Panc1 (cell line): ENCODE measurements at regions not wholly inside any gene's neighbourhood (a gene's known extent, or its start where the extent isn't known, plus 50 kb on each side); places are given as distances from the start of the nearest gene placed in this dataset.

Source experiments
- ATAC-seq: fragments of 200-7000 bp; cut with Tn5 transposase; 2 replicates; pipeline ENCODE4 v1.9.1; 2020; ENCODE audit warnings: mild to moderate bottlenecking, moderate library complexity
- BruUV-seq: library from RNA; stranded (reverse); fragments of 400-500 nt; replicated peaks from 2 replicates; lab custom pipeline; 2021; lab: Mats Ljungman, UMichigan
- CTCF ChIA-PET: fragments of 300-600 bp; sonication (Branson Sonifier 250); formaldehyde crosslinking; loops from one replicate; lab custom pipeline; 2022; ENCODE audit warnings: antibody characterized with exemption; lab: Charles Lee
- POLR2A ChIA-PET: fragments of 300-600 bp; sonication (Branson Sonifier 250); formaldehyde crosslinking; loops from one replicate; lab custom pipeline; 2022; ENCODE audit warnings: antibody characterized with exemption; lab: Charles Lee
- DNase-seq: peaks from one replicate; pipeline ENCODE4 v3.0.0-alpha.2; 2010; ENCODE audit warnings: low read depth, low spot score
- H3K27ac ChIP-seq: 2 replicates; pipeline ENCODE4 v1.5.1; 2011; ENCODE audit warnings: mild to moderate bottlenecking, low read length, inconsistent platforms
- H3K27me3 ChIP-seq: fragments of 200-500 bp; sonication (Bioruptor generic); 2 replicates; pipeline ENCODE4 v1.6.0; 2014; ENCODE audit warnings: low read length, inconsistent platforms; ENCODE audit not compliant: control insufficient read depth, insufficient read depth
- H3K36me3 ChIP-seq: fragments of 200-500 bp; sonication (Bioruptor generic); 2 replicates; pipeline ENCODE4 v1.5.1; 2014; ENCODE audit warnings: inconsistent platforms, mild to moderate bottlenecking, low read length, moderate library complexity; ENCODE audit not compliant: control insufficient read depth, insufficient read depth
- H3K4me1 ChIP-seq: 2 replicates; pipeline ENCODE4 v1.5.1; 2011; ENCODE audit warnings: inconsistent platforms, mild to moderate bottlenecking, low read length, moderate library complexity; ENCODE audit not compliant: control insufficient read depth, insufficient read depth
- H3K4me3 ChIP-seq, 2 experiments: 2 replicates each; pipeline ENCODE4 v1.5.1; 2011 to 2012; ENCODE audit warnings: low read depth in 2 of 2, low read length in 2 of 2, mild to moderate bottlenecking in 2 of 2, inconsistent platforms in 1 of 2, moderate library complexity in 1 of 2
- H3K9me3 ChIP-seq: fragments of 200-500 bp; sonication (Bioruptor generic); 2 replicates; pipeline ENCODE4 v1.5.1; 2014; ENCODE audit warnings: low read depth, mild to moderate bottlenecking, inconsistent platforms, low read length, moderate library complexity; ENCODE audit not compliant: control insufficient read depth, insufficient read depth
- POLR2AphosphoS5 ChIP-seq: IDR thresholded peaks from 2 replicates; pipeline ENCODE4 v1.6.1; 2012; ENCODE audit warnings: mild to moderate bottlenecking, low read depth, low read length, moderate library complexity
- SIN3A ChIP-seq: IDR thresholded peaks from 2 replicates; pipeline ENCODE4 v1.6.1; 2012; ENCODE audit warnings: low read depth, mild to moderate bottlenecking, low read length, moderate library complexity, borderline replicate concordance; ENCODE audit not compliant: insufficient read depth
- TCF7L2 ChIP-seq: IDR thresholded peaks from 2 replicates; pipeline ENCODE4 v1.6.1; 2011; ENCODE audit warnings: mild to moderate bottlenecking, low read depth, low read length, inconsistent platforms
- in situ Hi-C: cut with HindIII; loops from 2 replicates; pipeline ENCODE4 v1.10.0; 2016; ENCODE audit warnings: low sequenced_read_pairs, low pct_unique_long_range_greater_than_20kb
- intact Hi-C: fragments of 100-400 bp; cut with micrococcal nuclease; formaldehyde crosslinking; loops from one replicate; pipeline ENCODE4 v1.10.0; 2022; ENCODE audit not compliant: unreplicated experiment
- TF ChIP-seq, protein P1 (sequence below): fragments of 450-650 bp; IDR thresholded peaks from 2 replicates; pipeline ENCODE4 v1.5.1; 2017; ENCODE audit warnings: mild to moderate bottlenecking
- TF ChIP-seq, protein P2 (sequence below), 2 experiments: IDR thresholded peaks; 2 replicates each; pipeline ENCODE4 v1.6.1; 2011 to 2012; ENCODE audit warnings: low read depth in 2 of 2, control low read depth in 1 of 2, low read length in 1 of 2, mild to moderate bottlenecking in 1 of 2, moderate library complexity in 1 of 2; ENCODE audit not compliant: insufficient read depth in 1 of 2

DNA sequence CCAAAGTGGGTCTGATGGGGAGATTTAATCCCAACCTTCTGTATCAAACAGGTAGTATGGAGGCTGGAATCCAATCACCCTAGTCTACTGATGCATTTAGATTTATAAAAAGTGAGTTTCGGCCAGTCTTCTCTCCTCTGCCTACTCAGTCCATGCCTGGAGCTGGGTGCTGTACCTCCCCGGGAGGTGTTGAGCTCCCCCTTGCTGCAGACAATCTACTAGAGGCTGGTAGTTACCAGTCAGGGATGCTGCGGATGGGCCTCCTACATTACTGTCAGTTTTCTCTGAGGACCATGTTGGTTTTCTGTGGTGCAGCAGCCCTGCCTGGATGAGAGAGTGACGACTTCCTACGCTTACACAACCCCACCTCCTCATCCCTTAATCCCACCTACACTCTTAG is 118.6 kb upstream of the CELF4 start:
- in situ Hi-C loops = no loop called here
- no peak for DNase-seq
- POLR2A ChIA-PET = no interaction called here

DNA sequence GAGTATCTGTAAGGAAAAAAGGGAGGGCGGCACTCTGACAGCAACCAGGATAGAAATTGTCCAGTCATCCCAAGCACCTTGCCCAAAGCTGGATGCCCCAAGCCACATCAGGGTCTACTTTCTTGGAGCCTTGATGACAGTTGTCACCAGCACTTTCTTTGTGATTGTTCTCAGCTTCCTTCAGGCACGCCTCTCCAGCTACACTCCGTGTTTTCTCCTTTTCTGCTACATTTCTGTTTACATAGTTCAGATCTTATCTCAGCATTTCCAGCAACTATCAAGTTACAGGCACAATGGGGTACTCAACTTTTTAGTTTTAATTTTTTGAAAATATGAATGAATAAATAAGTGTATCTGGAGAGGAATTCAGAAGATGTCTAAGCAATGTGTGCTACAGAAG is 115.3 kb upstream of the CELF4 start:
- ATAC-seq = no peak
- H3K36me3 ChIP-seq = no peaks in the 10 kb centered on the region
- POLR2A ChIA-PET = no interaction called here
- CTCF ChIA-PET = no interaction called here
- H3K27me3 ChIP-seq = no peaks in the 10 kb centered on the region
- no peak overlapping the region for H3K4me3 ChIP-seq
- no peaks in the 10 kb centered on the region for H3K9me3 ChIP-seq
- no peaks in the 10 kb centered on the region for H3K4me1 ChIP-seq
- BruUV-seq = no TSS peak
- H3K27ac ChIP-seq = no peak overlapping the region
- in situ Hi-C loops = no loop called here
- TF ChIP-seq, protein P1, sequence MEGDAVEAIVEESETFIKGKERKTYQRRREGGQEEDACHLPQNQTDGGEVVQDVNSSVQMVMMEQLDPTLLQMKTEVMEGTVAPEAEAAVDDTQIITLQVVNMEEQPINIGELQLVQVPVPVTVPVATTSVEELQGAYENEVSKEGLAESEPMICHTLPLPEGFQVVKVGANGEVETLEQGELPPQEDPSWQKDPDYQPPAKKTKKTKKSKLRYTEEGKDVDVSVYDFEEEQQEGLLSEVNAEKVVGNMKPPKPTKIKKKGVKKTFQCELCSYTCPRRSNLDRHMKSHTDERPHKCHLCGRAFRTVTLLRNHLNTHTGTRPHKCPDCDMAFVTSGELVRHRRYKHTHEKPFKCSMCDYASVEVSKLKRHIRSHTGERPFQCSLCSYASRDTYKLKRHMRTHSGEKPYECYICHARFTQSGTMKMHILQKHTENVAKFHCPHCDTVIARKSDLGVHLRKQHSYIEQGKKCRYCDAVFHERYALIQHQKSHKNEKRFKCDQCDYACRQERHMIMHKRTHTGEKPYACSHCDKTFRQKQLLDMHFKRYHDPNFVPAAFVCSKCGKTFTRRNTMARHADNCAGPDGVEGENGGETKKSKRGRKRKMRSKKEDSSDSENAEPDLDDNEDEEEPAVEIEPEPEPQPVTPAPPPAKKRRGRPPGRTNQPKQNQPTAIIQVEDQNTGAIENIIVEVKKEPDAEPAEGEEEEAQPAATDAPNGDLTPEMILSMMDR = no peak
- no peak for TF ChIP-seq TCF7L2
- TF ChIP-seq, protein P2, sequence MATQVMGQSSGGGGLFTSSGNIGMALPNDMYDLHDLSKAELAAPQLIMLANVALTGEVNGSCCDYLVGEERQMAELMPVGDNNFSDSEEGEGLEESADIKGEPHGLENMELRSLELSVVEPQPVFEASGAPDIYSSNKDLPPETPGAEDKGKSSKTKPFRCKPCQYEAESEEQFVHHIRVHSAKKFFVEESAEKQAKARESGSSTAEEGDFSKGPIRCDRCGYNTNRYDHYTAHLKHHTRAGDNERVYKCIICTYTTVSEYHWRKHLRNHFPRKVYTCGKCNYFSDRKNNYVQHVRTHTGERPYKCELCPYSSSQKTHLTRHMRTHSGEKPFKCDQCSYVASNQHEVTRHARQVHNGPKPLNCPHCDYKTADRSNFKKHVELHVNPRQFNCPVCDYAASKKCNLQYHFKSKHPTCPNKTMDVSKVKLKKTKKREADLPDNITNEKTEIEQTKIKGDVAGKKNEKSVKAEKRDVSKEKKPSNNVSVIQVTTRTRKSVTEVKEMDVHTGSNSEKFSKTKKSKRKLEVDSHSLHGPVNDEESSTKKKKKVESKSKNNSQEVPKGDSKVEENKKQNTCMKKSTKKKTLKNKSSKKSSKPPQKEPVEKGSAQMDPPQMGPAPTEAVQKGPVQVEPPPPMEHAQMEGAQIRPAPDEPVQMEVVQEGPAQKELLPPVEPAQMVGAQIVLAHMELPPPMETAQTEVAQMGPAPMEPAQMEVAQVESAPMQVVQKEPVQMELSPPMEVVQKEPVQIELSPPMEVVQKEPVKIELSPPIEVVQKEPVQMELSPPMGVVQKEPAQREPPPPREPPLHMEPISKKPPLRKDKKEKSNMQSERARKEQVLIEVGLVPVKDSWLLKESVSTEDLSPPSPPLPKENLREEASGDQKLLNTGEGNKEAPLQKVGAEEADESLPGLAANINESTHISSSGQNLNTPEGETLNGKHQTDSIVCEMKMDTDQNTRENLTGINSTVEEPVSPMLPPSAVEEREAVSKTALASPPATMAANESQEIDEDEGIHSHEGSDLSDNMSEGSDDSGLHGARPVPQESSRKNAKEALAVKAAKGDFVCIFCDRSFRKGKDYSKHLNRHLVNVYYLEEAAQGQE (IDR thresholded peaks at IDR 0.05; ENCODE audit: insufficient read depth in 1 of 2, low read depth in 2 of 2, low read length in 1 of 2) = no peak
- TF ChIP-seq SIN3A = no peak
- DNase-seq = no peak
- intact Hi-C loops = no loop called here

More for the DNA sequence above, 118.6 kb upstream of the CELF4 start:
- no peaks in the 10 kb centered on the region for H3K36me3 ChIP-seq
- intact Hi-C loops = no loop called here
- ATAC-seq = no peak
- H3K9me3 ChIP-seq = no peaks in the 10 kb centered on the region
- no peak for TF ChIP-seq TCF7L2
- no peak for TF ChIP-seq POLR2AphosphoS5
- TF ChIP-seq, protein P2 (IDR thresholded peaks at IDR 0.05; ENCODE audit: insufficient read depth in 1 of 2, low read depth in 2 of 2, low read length in 1 of 2) = no peak
- TF ChIP-seq, protein P1 = no peak
- TF ChIP-seq SIN3A = no peak
- no peaks in the 10 kb centered on the region for H3K4me1 ChIP-seq
- H3K27ac ChIP-seq = no peak overlapping the region
- H3K4me3 ChIP-seq = no peak overlapping the region
- no TSS peak for BruUV-seq
- CTCF ChIA-PET = no interaction called here
- no peaks in the 10 kb centered on the region for H3K27me3 ChIP-seq
